Left kidney (tissue), 1 donor: ENCODE measurements at regions not wholly inside any gene's neighbourhood (a gene's known extent, or its start where the extent isn't known, plus 50 kb on each side); places are given as distances from the start of the nearest gene placed in this dataset.
"Not testable (repeated sequence)": the region's sequence is repeated elsewhere in the genome, so short reads cannot be mapped to it uniquely, and the experiment has no call there.

Experiments
- DNase-seq: peaks from one replicate; pipeline ENCODE4 v3.0.0-alpha.2; 2013

DNA sequence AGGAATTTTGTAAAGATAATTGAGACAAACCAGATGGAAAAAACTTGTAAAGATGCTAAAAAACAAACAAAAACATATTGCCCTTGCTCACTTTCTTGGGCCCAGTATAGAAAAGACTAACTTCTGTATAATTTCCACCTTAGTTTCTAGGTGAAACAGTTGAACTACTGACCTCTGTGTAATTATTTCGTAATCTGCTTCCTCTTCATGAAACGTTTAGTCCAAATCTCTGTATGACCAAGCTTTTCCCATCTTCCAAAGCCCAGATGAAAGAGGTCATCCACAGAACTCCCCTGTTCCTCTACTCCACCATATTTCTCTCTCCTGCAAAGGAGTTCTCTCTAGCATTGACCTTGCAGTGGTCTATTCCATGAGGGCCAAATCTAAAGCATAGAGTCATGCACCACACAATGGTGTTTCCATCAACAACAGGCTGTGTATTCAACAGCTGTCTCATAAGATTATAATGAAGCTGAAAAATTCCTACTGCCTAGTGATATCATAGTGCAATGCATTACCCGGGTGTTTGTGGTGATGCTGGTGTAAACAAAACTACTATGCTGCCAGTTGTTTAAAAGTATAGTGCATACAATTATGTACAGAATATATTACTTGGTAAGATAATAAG lies 647.6 kb downstream of the TNS3 start:
- no peak for DNase-seq

GRCh38 chr7:46933596-46933995 lies 648.3 kb downstream of the TNS3 start:
- no peak for DNase-seq

DNA sequence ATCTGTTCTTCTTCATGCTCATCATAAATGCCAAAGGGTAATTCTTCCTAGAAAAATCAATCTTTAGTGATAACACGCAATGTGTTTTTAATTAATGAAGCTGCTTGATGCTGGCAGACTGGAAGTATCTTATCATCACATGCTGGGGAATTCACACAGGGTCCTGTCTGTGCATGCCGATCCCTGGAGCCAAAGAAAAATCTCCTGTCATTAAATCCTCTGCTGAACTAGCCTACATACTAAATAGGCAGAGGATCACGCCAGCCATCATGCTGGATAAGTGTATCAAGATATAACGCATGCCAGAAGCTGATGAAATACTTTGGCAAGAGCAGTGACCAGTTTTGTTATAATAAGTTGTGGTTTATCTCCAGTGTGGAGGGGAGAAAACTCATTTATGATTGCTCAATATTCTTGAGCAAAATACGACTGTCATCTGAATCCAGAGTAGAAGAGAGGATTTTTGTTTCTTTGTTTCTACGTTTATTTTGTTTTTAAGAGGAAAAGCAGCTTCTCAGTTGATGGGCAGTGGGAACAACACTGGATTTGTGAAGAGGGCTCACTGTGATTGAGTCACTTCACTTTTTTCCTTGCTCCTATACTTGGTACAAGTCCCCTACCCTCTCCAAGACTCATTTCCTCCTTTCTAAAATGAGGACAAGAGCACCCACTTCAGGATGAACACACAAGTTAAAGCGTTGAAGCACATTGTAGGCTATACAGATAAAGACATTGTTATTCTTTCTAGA lies 649.1 kb downstream of the TNS3 start:
- no peak for DNase-seq

DNA sequence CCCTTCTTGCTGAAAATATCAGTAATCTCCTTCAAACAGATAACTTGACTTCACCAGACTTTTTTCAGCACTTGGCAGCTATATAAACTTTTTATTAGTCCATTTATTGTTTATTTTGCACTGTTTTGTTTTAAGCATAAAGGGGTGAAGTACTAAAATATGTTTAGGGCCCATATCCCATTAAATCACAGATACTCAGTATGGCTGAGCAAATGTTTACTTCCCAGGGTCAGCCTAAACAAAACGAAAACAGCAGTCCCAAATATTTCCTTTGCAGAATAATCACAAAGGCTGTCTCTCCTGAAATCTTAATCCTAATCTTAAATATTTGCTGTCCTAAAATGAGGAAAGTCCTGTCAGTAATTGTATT lies 649.6 kb downstream of the TNS3 start:
- DNase-seq: no peak

- DNase-seq: no peak
Measured at GRCh38 chr7:46930366-46930765, 651.5 kb downstream of the TNS3 start.

DNA sequence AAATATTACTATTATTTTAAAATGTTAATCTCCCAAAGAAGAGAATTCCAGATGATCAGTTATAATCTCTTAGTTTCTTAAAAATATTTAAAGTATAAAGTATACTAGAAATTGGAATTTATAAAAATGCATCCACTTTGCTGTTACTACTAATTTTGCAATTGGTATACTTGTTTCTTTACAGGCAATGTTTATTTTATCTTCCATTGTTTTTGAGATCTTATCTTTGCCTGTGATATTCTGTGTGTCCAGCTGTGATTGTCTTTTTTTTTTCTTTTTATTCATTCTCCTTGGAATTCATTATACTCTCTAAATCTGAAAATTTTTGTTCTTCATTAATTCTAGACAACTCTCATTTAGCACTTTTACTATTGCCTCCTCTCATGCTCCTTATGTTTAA lies 652.6 kb downstream of the TNS3 start:
- DNase-seq: no peak

DNA sequence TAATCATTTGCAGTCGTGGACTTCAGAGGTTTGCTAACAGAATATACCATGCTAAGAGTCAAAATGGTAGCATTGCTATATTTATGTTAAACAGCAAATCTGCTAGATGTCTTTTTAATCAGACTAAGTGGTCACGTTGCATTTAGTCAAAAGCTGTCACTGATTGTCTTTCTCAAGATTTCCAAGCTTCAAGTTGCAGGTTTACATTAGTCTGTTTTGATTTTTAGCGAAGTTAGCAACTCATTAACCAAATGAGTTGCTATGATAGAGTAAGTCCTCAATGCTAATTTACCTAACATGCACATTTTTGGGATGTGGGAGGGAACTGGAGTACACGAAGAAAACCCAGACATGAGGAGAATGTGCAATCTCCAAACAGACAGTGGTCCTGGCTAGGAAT lies 653.2 kb downstream of the TNS3 start:
- DNase-seq: no peak

GRCh38 chr7:46927131-46927810 lies 654.6 kb downstream of the TNS3 start:
- no peak for DNase-seq

DNA sequence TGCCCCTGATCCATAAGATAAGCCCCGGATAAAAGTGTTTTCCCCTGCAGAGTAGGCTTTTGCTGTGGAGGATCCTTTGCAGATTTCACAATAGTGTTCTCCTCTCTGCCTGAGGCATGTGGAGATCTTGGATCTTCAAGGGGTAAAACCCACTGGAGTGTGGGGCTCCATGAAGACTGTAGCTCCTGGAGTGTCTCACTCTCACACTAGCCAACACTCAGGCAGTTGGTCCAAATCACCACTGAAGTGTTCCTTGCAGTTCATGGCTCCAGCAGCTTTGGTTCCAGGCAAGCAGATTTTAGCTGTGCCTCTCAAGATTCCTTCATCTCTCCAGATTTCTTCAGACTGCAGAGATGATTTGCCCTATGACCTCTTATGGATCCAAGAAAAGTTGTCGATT lies 665.3 kb downstream of the TNS3 start:
- DNase-seq: no peak

DNA sequence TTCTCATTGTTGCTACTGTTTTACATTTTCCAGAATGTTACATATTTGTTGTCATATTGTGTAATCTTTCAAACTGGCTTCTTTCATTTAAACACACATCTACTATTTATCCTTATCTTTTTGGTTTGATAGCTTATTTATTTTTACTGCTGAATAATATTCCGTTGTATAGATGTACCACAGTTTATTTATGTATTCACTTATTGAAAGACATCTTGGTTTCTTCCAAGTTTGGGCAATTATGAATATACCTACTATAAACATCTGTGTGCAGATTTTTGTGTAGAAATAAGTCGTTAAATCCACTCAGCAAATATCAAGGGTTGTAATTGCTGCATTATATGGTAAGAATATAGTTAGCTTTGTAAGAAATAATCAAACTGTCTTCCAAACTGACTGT lies 669.2 kb downstream of the TNS3 start:
- no peak for DNase-seq

- DNase-seq: no peak
Measured at GRCh38 chr7:46909601-46910051, 672.3 kb downstream of the TNS3 start.

- no peak for DNase-seq
Measured at GRCh38 chr7:46908770-46909169, 673.1 kb downstream of the TNS3 start.

DNA sequence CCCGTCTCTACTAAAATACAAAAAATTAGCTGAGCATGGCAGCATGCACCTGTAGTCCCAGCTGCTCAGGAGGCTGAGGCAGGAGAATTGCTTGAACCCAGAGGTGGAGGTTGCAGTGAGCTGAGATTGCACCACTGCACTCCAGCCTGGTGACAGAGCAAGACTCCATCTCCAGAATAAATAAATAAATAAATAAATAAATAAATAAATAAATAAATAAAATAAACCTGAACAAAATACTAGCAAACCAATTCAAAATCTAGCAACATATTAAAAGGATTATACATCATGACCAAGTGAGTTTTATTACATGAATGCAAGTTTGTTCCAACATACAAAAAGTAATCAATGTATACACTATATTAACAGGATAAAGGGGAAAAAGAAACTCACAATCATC lies 677.4 kb downstream of the TNS3 start:
- not testable (repeated sequence) for DNase-seq

- no peak for DNase-seq
Measured at GRCh38 chr7:46902463-46902862, 679.4 kb downstream of the TNS3 start.

DNA sequence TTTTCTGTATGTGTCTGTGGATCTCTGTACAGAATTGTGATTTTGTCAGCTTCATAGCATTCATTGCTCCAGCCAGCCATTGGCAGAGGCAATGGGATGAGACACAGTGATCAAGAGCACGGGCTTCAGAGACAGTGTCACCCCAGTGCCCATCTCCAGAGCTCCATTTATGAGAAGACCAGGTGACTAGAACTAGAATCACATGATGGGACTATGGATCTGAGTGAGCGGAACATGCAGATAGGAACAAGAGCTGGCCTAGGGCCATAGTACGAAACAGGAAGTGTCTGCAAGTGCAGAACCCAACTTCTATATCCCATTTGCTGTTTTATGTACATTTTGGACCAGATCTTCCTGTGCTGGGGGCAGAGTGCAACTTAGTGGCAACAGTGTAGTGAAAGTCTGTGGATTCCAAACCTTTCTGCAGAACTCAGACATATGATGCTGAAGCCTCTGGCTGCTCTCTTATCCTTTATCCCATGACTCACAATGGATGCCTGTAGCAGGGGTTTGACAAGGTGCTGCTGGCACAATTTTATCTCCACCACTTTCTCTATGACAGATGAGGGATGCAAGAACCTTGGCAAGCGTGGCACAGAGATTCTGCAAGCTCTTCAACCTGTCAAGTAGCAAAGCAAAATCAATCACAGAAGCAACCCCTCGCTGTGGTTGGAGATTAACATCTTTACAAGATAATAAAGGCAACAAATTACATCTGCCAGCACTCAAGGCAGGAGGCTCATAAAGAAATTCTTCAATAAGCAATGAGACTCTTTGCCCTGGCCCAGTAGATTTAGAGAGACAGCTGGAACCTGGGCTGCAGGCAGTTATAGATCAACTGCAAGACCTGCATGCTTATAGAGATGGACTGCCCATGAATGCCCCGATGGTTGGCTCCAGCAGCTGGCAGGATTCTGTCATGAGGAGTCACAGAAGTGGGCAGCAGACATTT lies 681.3 kb downstream of the TNS3 start:
- DNase-seq: no peak

GRCh38 chr7:46897381-46897780 lies 684.5 kb downstream of the TNS3 start:
- no peak for DNase-seq

DNA sequence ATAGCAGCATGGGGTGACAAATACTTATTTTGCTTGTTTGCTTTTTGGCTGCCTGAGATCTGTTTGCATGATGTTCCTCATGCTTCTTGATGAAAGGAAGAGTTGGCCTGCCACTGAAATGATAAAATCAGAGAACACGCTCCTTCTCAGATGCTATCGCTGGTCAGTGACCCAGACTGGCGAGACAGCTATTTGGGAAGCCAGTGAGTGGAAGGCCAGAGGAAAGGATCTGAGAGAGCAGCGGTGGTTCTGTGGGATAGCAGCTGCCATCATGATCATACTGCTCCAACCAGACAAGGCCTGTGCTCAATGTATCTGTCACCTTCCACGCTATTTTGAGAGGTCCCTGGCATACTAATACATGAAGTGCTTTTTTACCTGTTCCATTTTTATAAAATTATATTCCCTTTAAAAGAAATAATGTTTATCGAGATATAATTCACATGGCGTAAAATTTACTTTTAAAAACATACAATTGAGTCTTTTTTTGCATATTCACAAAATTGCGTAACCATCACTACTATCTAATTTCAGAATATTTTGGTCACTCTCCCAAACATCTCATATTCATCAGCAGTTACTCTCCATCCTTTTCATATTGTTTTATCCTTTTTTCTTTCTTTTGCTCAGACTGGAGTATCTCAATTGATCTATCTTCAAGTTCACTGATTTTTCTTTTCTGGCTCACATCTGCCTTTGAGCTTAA lies 695.1 kb downstream of the TNS3 start:
- no peak for DNase-seq

- DNase-seq: no peak
Measured at GRCh38 chr7:46885167-46885566, 696.7 kb downstream of the TNS3 start.

- no peak for DNase-seq
Measured at GRCh38 chr7:46881507-46882127, 700.3 kb downstream of the TNS3 start.

DNA sequence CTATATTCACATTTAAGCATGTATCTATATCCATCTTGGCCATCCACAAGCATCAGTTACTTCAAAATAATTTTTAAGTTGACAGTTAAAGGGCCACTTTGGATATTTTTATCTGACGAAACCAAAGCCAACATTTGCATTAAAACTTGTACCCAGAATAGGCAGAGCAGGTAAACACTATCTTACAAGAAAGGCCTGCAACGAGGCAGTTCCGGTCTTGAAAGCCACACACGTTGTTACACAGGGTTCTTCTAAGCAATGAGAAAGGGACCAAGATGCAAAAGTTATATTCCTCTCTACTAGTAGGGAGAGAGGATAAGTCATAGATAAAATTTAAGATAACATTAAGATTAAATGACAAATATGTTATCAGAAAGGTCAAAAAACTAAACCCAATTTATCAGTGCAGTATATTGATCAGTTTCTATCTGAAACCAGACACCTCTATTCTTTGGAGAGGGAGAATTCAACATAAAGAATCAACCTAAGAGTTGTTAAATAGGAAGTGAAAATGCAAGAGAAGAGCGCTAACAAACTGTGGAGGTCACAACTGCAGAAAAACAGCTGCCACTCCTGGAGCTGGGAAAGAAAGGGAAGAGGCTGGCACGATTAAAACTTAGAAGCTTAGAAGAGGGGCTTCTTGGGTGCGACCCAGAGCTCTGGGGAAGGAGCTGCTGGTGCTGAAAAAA lies 701.3 kb downstream of the TNS3 start:
- no peak for DNase-seq

- no peak for DNase-seq
Measured at GRCh38 chr7:46879783-46880182, 702.1 kb downstream of the TNS3 start.
